Keratinocyte (primary cell): ENCODE measurements at regions not wholly inside any gene's neighbourhood (a gene's known extent, or its start where the extent isn't known, plus 50 kb on each side); places are given as distances from the start of the nearest gene placed in this dataset.

Source experiments
- DNase-seq: peaks from one replicate; pipeline ENCODE4 v3.0.0-alpha.2; 2011; ENCODE audit warnings: low read depth, missing footprints, low spot score
- FAIRE-seq: peaks from 2 replicates; lab custom pipeline; 2011; peaks lifted over from hg19 to GRCh38; lab: Jason Lieb, UNC
- H2AFZ ChIP-seq: 2 replicates; pipeline ENCODE4 v1.6.0; 2012; ENCODE audit warnings: low read length, control low read depth, inconsistent platforms; ENCODE audit not compliant: control insufficient read depth
- H3K27ac ChIP-seq: 2 replicates; pipeline ENCODE4 v1.5.1; 2011; ENCODE audit warnings: low read length; ENCODE audit not compliant: control insufficient read depth, insufficient read depth
- H3K27me3 ChIP-seq: 3 replicates; pipeline ENCODE4 v1.6.0; 2011; ENCODE audit warnings: low read length; ENCODE audit not compliant: control insufficient read depth, insufficient read depth; ENCODE audit errors: extremely low read depth
- H3K36me3 ChIP-seq, 2 experiments: 2 replicates in 1 of 2; 3 replicates in 1 of 2; pipeline ENCODE4 v1.5.1; 2011; ENCODE audit warnings: low read length in 2 of 2, mild to moderate bottlenecking in 1 of 2; ENCODE audit not compliant: control insufficient read depth in 2 of 2, insufficient read depth in 2 of 2; ENCODE audit errors: extremely low read depth in 1 of 2
- H3K4me1 ChIP-seq: 3 replicates; pipeline ENCODE4 v1.5.1; 2011; ENCODE audit warnings: low read length; ENCODE audit not compliant: control insufficient read depth, insufficient read depth; ENCODE audit errors: extremely low read depth
- H3K4me2 ChIP-seq: 3 replicates; pipeline ENCODE4 v1.6.0; 2011; ENCODE audit warnings: low read depth, low read length; ENCODE audit not compliant: control insufficient read depth, insufficient read depth; ENCODE audit errors: extremely low read depth
- H3K4me3 ChIP-seq, 3 experiments: fragments of 200-600 bp in 1 of 3; sonication (generic) in 1 of 3; 2 replicates in 2 of 3; 3 replicates in 1 of 3; pipeline ENCODE4 v1.5.1; 2011 to 2016; ENCODE audit warnings: low read length in 3 of 3, mild to moderate bottlenecking in 3 of 3, control low read depth in 2 of 3, inconsistent platforms in 1 of 3, low read depth in 1 of 3, mixed read lengths in 1 of 3, mixed run types in 1 of 3, moderate library complexity in 1 of 3; ENCODE audit not compliant: control insufficient read depth in 2 of 3, insufficient read depth in 2 of 3; ENCODE audit errors: extremely low read depth in 1 of 3
- H3K79me2 ChIP-seq: 2 replicates; pipeline ENCODE4 v1.6.0; 2012; ENCODE audit warnings: low read length; ENCODE audit not compliant: control insufficient read depth, insufficient read depth
- H3K9ac ChIP-seq: 3 replicates; pipeline ENCODE4 v1.6.0; 2011; ENCODE audit warnings: low read length; ENCODE audit not compliant: control insufficient read depth, insufficient read depth; ENCODE audit errors: extremely low read depth
- H3K9me1 ChIP-seq: 3 replicates; pipeline ENCODE4 v1.6.0; 2011; ENCODE audit warnings: low read length; ENCODE audit not compliant: control insufficient read depth, insufficient read depth; ENCODE audit errors: extremely low read depth
- H3K9me3 ChIP-seq: 2 replicates; pipeline ENCODE4 v1.5.1; 2012; ENCODE audit warnings: low read depth, low read length; ENCODE audit not compliant: control insufficient read depth
- H4K20me1 ChIP-seq: 3 replicates; pipeline ENCODE4 v1.6.0; 2011; ENCODE audit warnings: low read length; ENCODE audit not compliant: control insufficient read depth, insufficient read depth; ENCODE audit errors: extremely low read depth
- CTCF ChIP-seq, 3 experiments: IDR thresholded peaks in 1 of 3; conservative IDR thresholded peaks in 1 of 3; optimal IDR thresholded peaks in 1 of 3; 2 replicates in 2 of 3; 3 replicates in 1 of 3; pipeline versions ENCODE3 to v1.5.1; 2011; ENCODE audit warnings: low read length in 3 of 3, mild to moderate bottlenecking in 3 of 3, moderate library complexity in 2 of 3, control low read depth in 1 of 3, inconsistent platforms in 1 of 3; ENCODE audit not compliant: insufficient read depth in 2 of 3; ENCODE audit errors: extremely low read depth in 1 of 3
- EZH2 ChIP-seq: IDR thresholded peaks from one replicate; pipeline ENCODE4 v1.6.1; 2012; ENCODE audit warnings: inconsistent platforms, mild to moderate bottlenecking, low read length, moderate library complexity
- dilution Hi-C: fragments of 300-500 bp; cut with MboI; formaldehyde crosslinking; loops from one replicate; pipeline ENCODE4 v1.7.0; 2020; ENCODE audit warnings: low sequenced_read_pairs; ENCODE audit not compliant: extremely low pct_ligation_motif_present

DNA sequence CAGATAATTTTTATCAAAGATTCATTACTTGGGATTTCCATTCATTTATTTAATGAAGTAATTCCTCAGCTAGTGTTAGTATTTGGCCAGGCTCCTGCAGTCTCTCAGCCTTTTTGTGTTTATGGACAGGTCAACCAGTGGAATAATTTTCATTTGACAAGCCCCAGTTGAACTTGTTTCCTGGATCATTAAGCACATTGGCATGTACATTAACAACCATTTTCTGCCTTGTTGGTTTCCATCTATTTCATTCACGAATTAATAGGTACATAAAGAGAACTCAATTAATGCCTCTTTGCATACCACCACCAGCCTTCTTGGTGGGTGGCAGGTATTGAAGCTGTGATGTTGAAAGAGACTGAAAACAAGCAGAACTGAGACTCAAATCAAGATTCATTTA is 745.2 kb downstream of the KCNA4 start:
- no peaks in the 10 kb centered on the region for H3K36me3 ChIP-seq
- TF ChIP-seq EZH2 (no peak), CTCF (optimal IDR thresholded peaks at IDR 0.05 in 1 of 3, IDR thresholded peaks at IDR 0.05 in 1 of 3, conservative IDR thresholded peaks at IDR 0.05 in 1 of 3; ENCODE audit: extremely low read depth in 1 of 3, insufficient read depth in 2 of 3, low read length in 3 of 3) (no peak)
- dilution Hi-C loops: no loop called here
- no peak for DNase-seq
- H3K9ac ChIP-seq: no peak overlapping the region
- H3K4me3 ChIP-seq: no peak overlapping the region
- H4K20me1 ChIP-seq: no peaks in the 10 kb centered on the region
- H3K27me3 ChIP-seq: no peaks in the 10 kb centered on the region
- H3K4me1 ChIP-seq: no peaks in the 10 kb centered on the region
- H3K9me3 ChIP-seq: no peaks in the 10 kb centered on the region
- no peaks in the 10 kb centered on the region for H3K79me2 ChIP-seq
- H2AFZ ChIP-seq: peak overlapping the region; percentile 31
- no peak overlapping the region for H3K27ac ChIP-seq
- no peak for FAIRE-seq
- no peaks in the 10 kb centered on the region for H3K9me1 ChIP-seq
- H3K4me2 ChIP-seq: no peak overlapping the region

DNA sequence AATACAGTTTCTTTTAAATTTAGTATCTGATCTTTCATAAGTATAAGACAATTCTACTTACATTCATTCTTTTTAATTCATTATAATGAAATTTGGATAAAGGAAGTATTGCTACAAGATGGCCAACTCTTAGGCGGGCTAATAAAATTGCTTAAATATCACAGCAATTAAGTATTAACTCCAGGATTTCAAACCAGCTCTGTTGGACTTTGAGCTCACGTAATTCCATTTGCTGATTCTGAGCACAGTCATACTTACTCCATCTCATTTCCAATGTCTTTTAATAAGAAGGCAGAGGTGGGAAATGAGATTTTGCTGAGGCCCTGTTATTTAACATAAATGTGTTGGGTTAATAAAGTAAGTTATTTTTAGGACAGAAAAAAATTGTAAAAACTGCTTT is 748.1 kb downstream of the KCNA4 start:
- no peak for FAIRE-seq

More for the DNA sequence above, 748.1 kb downstream of the KCNA4 start:
- Histone ChIP-seq H3K9me1 (no peaks in the 10 kb centered on the region), H2AFZ (no peak overlapping the region), H3K9ac (no peak overlapping the region), H3K27ac (no peak overlapping the region), H3K4me3 (no peak overlapping the region), H3K27me3 (no peaks in the 10 kb centered on the region), H3K4me2 (no peak overlapping the region), H3K79me2 (no peaks in the 10 kb centered on the region), H3K9me3 (no peaks in the 10 kb centered on the region), H4K20me1 (no peaks in the 10 kb centered on the region), H3K4me1 (no peaks in the 10 kb centered on the region), H3K36me3 (no peaks in the 10 kb centered on the region)
- TF ChIP-seq CTCF (optimal IDR thresholded peaks at IDR 0.05 in 1 of 3, IDR thresholded peaks at IDR 0.05 in 1 of 3, conservative IDR thresholded peaks at IDR 0.05 in 1 of 3; ENCODE audit: extremely low read depth in 1 of 3, insufficient read depth in 2 of 3, low read length in 3 of 3) (no peak), EZH2 (no peak)
- DNase-seq: no peak
- dilution Hi-C loops: no loop called here
